ENCODE measurements at regions not wholly inside any gene's neighbourhood (a gene's known extent, or its start where the extent isn't known, plus 50 kb on each side); places are given as distances from the start of the nearest gene placed in this dataset.

- Histone ChIP-seq H3K9me3 (peaks cover 0 to 10% of the 10 kb centered on the region in 2 donors), H3K27me3 (no peaks in the 10 kb centered on the region)
- TF ChIP-seq CTCF (IDR thresholded peaks at IDR 0.05): no peak
Observed at GRCh38 chr3:72204452-72204851, 419.5 kb upstream of the PROK2 start.

DNA sequence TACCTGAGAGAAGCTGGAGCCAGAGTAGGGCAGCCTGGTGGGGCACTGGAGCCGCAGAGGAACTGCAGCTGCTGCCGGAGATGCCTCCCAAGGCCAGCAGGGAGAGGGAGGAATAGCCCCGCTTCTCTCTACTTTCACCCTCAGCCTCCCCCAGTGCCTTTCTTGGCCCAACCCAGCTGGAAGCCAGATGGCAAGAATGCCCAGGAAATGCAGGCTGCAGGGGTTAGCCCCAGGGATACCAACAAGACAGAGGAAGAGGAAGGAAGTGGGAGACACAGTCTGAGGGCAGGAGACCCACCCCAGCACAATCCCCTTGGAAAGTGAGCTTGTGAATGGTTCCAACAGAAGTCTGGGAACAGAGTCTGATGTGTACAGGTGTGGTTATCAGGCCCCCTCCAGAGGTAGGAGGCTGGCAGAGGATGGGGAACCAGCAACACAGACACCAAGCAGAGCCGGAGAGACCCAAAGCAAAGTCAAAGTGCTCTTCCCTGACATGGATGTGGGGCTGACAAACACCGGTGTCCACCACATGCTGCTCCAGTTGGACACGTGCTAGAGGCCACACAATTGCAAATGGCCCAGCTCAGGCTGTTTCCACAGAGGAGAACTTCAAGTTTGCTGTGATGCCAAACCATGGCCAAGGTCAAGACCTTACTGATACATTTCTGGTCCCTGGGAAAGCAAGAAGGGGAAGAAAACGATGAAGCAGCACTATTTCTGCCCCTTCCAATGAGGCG lies 418.8 kb upstream of the PROK2 start:
- Histone ChIP-seq H3K36me3 (no peaks in the 10 kb centered on the region), H3K4me1 (no peaks in the 10 kb centered on the region), H3K9me3 (peaks cover 0 to 10% of the 10 kb centered on the region in 2 donors)

More at GRCh38 chr3:72204452-72204851, 419.5 kb upstream of the PROK2 start:
- no peak overlapping the region for H3K27ac ChIP-seq
- H3K4me1 ChIP-seq: no peaks in the 10 kb centered on the region
- H3K36me3 ChIP-seq: no peaks in the 10 kb centered on the region
- no peak for DNase-seq (ENCODE audit: low spot score)
- H3K4me3 ChIP-seq: no peak overlapping the region

GRCh38 chr3:72203105-72203504 lies 418.2 kb upstream of the PROK2 start:
- TF ChIP-seq CTCF (IDR thresholded peaks at IDR 0.05): no peak
- Histone ChIP-seq H3K27ac (no peak overlapping the region), H3K4me3 (no peak overlapping the region), H3K27me3 (no peaks in the 10 kb centered on the region), H3K9me3 (peaks cover 0 to 10% of the 10 kb centered on the region in 2 donors), H3K36me3 (no peaks in the 10 kb centered on the region), H3K4me1 (no peaks in the 10 kb centered on the region)
- DNase-seq (ENCODE audit: low spot score): no peak

More for the DNA sequence above, 418.8 kb upstream of the PROK2 start:
- TF ChIP-seq CTCF (IDR thresholded peaks at IDR 0.05): no peak
- Histone ChIP-seq H3K27ac (no peak overlapping the region), H3K4me3 (no peak overlapping the region), H3K27me3 (no peaks in the 10 kb centered on the region)
- no peak for DNase-seq (ENCODE audit: low spot score)

DNA sequence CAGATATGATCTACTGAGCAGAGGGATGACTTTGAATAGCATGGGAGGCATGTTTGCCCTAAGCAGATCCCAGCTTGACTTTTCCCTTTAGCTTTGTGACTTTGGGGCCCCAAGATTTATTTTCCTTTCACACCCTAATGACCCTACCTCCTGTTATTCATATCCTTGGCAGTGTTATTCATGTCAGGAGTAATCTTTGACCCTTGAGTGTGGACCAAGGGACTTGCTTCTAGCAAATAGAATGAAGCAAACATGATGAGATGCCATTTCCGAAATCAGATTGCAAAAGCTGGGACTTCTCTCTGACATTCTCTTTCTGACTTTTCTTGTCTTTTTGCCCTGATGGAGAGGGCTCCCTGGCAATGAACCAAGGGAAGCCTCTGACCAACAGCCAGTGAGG lies 415.4 kb upstream of the PROK2 start:
- Histone ChIP-seq H3K4me1 (no peaks in the 10 kb centered on the region), H3K36me3 (no peaks in the 10 kb centered on the region), H3K27me3 (no peaks in the 10 kb centered on the region), H3K9me3 (peaks cover 0 to 10% of the 10 kb centered on the region in 2 donors), H3K27ac (no peak overlapping the region), H3K4me3 (no peak overlapping the region)
- TF ChIP-seq CTCF (IDR thresholded peaks at IDR 0.05): no peak
- DNase-seq (ENCODE audit: low spot score): no peak

- TF ChIP-seq CTCF (IDR thresholded peaks at IDR 0.05): no peak
- no peaks in the 10 kb centered on the region for H3K4me1 ChIP-seq
- no peaks in the 10 kb centered on the region for H3K27me3 ChIP-seq
- no peaks in the 10 kb centered on the region for H3K36me3 ChIP-seq
- H3K4me3 ChIP-seq: no peak overlapping the region
- peaks cover 0 to 10% of the 10 kb centered on the region in 2 donors for H3K9me3 ChIP-seq
- DNase-seq (ENCODE audit: low spot score): no peak
- H3K27ac ChIP-seq: no peak overlapping the region
Observed at GRCh38 chr3:72199530-72199929, 414.6 kb upstream of the PROK2 start.

All from right atrium auricular region (tissue), 2 donors.